ENCODE measurements at regions not wholly inside any gene's neighbourhood (a gene's known extent, or its start where the extent isn't known, plus 50 kb on each side); places are given as distances from the start of the nearest gene placed in this dataset.
A peak's percentile ranks its signal among the peaks of the same experiment; 100 is the strongest.

DNA sequence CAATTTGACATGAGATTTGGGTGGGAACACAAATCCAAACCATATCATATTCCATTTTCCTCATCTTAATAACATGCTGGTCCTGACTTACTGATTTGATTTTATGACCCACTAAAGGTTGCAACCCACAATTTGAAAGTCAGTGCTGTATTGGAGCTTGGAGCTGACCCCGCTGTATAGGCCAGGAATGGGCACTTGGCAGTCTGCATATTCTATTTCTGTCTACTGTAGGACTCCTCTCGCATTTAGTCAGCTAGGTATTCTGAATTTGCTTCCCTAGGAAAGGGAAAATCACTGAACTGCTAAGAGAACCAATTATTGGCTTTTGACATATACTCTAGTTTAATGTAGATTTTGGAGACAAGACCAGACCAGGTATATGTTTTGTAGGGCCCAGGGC is 157.0 kb downstream of the MFSD1 start:
- H3K4me3 ChIP-seq = no peak overlapping the region
- H3K27ac Mint-ChIP-seq = no peak overlapping the region
- no peak for DNase-seq (ENCODE audit: low spot score)
- H4K20me1 ChIP-seq (replicated peaks; ENCODE audit: insufficient read depth) = no peaks in the 10 kb centered on the region
- H3K79me2 ChIP-seq (replicated peaks; ENCODE audit: insufficient read depth) = no peaks in the 10 kb centered on the region
- H2AFZ ChIP-seq = no peak overlapping the region
- H3K4me3 Mint-ChIP-seq = no peak overlapping the region
- H3K4me2 ChIP-seq = no peak overlapping the region
- H3K9me2 ChIP-seq (ENCODE audit: insufficient read depth) = peaks cover 35% of the 10 kb centered on the region
- H3K4me1 ChIP-seq (ENCODE audit: insufficient read depth) = peaks cover 19% of the 10 kb centered on the region
- no peaks in the 10 kb centered on the region for H3K36me3 Mint-ChIP-seq (ENCODE audit: low read depth)
- H3K27ac ChIP-seq (ENCODE audit: low read depth) = no peak overlapping the region
- H3K36me3 ChIP-seq (ENCODE audit: insufficient read depth) = no peaks in the 10 kb centered on the region
- H3K27me3 ChIP-seq (ENCODE audit: insufficient read depth) = no peaks in the 10 kb centered on the region
- H3K9me3 Mint-ChIP-seq = no peaks in the 10 kb centered on the region; the same call in 1 of the 3 replicates
- TF ChIP-seq STAT1 (IDR thresholded peaks at IDR 0.05; ENCODE audit: unreplicated experiment) = no peak
- no peak for TF ChIP-seq EZH2 (IDR thresholded peaks at IDR 0.05; ENCODE audit: low read depth, unreplicated experiment)
- H3K27me3 Mint-ChIP-seq (ENCODE audit: insufficient read depth, low read depth, poor library complexity) = no peaks in the 10 kb centered on the region
- peaks cover 19% of the 10 kb centered on the region for H3K4me1 Mint-ChIP-seq
- no peak for ATAC-seq
- no peaks in the 10 kb centered on the region for H3F3A ChIP-seq (replicated peaks; ENCODE audit: low read depth)

DNA sequence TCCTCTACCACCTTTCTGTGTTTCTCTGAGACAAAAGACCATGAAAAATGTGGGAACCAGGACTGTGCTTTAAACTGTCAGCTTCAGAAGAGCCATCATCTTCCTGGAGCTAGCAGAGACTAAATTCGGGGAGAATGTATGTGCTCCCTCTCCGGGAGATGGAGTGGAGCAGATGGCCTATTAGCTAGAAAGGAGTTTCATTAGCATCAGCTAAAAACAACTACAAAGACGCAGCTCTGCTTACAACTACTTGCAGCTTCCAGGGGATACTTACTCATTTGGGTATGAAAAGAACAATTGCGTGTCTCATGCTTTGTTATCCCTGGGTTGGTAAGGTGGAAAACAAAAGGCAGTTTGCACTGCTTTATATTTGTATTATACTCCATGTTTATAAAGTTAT is 159.6 kb downstream of the MFSD1 start:
- DNase-seq (ENCODE audit: low spot score) (peak; percentile 67), ATAC-seq (peak; percentile 98)
- Mint-ChIP-seq H3K4me3 (no peak overlapping the region), H3K27ac (peak overlapping the region; percentile 88), H3K27me3 (ENCODE audit: insufficient read depth, low read depth, poor library complexity) (no peaks in the 10 kb centered on the region), H3K36me3 (ENCODE audit: low read depth) (no peaks in the 10 kb centered on the region), H3K9me3 (peaks cover 3% of the 10 kb centered on the region; the same call in 2 of the 3 replicates), H3K4me1 (peaks cover 19% of the 10 kb centered on the region)
- 0 out of 2 replicates have a peak, but pooled peaks cover 4% of the 10 kb centered on the region for H3K36me3 ChIP-seq (ENCODE audit: insufficient read depth)
- H3F3A ChIP-seq (replicated peaks; ENCODE audit: low read depth) = no peaks in the 10 kb centered on the region
- peak overlapping the region; percentile 82 for H3K27ac ChIP-seq (ENCODE audit: low read depth)
- H3K79me2 ChIP-seq (replicated peaks; ENCODE audit: insufficient read depth) = no peaks in the 10 kb centered on the region
- no peak overlapping the region for H3K4me3 ChIP-seq
- H3K4me1 ChIP-seq (ENCODE audit: insufficient read depth) = peaks cover 19% of the 10 kb centered on the region
- H4K20me1 ChIP-seq (replicated peaks; ENCODE audit: insufficient read depth) = no peaks in the 10 kb centered on the region
- peaks cover 25% of the 10 kb centered on the region for H3K9me2 ChIP-seq (ENCODE audit: insufficient read depth)
- H3K4me2 ChIP-seq = peak overlapping the region; percentile 67
- H3K27me3 ChIP-seq (ENCODE audit: insufficient read depth) = no peaks in the 10 kb centered on the region
- H2AFZ ChIP-seq = peak overlapping the region; percentile 38; the same call in 1 of the 2 replicates
- TF ChIP-seq STAT1 (IDR thresholded peaks at IDR 0.05; ENCODE audit: unreplicated experiment) (no peak), JUNB (IDR thresholded peaks at IDR 0.05; ENCODE audit: unreplicated experiment) (no peak), POLR2AphosphoS5 (IDR thresholded peaks at IDR 0.05; ENCODE audit: low read depth) (no peak), EZH2phosphoT487 (IDR thresholded peaks at IDR 0.05; ENCODE audit: unreplicated experiment) (no peak), CREB1 (CRISPR knock-in tag; IDR thresholded peaks at IDR 0.05; ENCODE audit: low read depth) (no peak), ZNF331 (CRISPR knock-in tag; IDR thresholded peaks at IDR 0.05; ENCODE audit: low read depth) (no peak), ZNF462 (CRISPR knock-in tag; IDR thresholded peaks at IDR 0.05) (no peak; the same call in 1 of the 2 replicates), EZH2 (IDR thresholded peaks at IDR 0.05; ENCODE audit: low read depth, unreplicated experiment) (no peak)
- TF ChIP-seq, protein P1, sequence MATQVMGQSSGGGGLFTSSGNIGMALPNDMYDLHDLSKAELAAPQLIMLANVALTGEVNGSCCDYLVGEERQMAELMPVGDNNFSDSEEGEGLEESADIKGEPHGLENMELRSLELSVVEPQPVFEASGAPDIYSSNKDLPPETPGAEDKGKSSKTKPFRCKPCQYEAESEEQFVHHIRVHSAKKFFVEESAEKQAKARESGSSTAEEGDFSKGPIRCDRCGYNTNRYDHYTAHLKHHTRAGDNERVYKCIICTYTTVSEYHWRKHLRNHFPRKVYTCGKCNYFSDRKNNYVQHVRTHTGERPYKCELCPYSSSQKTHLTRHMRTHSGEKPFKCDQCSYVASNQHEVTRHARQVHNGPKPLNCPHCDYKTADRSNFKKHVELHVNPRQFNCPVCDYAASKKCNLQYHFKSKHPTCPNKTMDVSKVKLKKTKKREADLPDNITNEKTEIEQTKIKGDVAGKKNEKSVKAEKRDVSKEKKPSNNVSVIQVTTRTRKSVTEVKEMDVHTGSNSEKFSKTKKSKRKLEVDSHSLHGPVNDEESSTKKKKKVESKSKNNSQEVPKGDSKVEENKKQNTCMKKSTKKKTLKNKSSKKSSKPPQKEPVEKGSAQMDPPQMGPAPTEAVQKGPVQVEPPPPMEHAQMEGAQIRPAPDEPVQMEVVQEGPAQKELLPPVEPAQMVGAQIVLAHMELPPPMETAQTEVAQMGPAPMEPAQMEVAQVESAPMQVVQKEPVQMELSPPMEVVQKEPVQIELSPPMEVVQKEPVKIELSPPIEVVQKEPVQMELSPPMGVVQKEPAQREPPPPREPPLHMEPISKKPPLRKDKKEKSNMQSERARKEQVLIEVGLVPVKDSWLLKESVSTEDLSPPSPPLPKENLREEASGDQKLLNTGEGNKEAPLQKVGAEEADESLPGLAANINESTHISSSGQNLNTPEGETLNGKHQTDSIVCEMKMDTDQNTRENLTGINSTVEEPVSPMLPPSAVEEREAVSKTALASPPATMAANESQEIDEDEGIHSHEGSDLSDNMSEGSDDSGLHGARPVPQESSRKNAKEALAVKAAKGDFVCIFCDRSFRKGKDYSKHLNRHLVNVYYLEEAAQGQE (IDR thresholded peaks at IDR 0.05; ENCODE audit: unreplicated experiment) = no peak
- TF ChIP-seq, protein P2, sequence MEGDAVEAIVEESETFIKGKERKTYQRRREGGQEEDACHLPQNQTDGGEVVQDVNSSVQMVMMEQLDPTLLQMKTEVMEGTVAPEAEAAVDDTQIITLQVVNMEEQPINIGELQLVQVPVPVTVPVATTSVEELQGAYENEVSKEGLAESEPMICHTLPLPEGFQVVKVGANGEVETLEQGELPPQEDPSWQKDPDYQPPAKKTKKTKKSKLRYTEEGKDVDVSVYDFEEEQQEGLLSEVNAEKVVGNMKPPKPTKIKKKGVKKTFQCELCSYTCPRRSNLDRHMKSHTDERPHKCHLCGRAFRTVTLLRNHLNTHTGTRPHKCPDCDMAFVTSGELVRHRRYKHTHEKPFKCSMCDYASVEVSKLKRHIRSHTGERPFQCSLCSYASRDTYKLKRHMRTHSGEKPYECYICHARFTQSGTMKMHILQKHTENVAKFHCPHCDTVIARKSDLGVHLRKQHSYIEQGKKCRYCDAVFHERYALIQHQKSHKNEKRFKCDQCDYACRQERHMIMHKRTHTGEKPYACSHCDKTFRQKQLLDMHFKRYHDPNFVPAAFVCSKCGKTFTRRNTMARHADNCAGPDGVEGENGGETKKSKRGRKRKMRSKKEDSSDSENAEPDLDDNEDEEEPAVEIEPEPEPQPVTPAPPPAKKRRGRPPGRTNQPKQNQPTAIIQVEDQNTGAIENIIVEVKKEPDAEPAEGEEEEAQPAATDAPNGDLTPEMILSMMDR (conservative IDR thresholded peaks at IDR 0.05; ENCODE audit: low read depth in 2 of 2) = no peak
